Fibroblast of villous mesenchyme (primary cell): ENCODE measurements at regions not wholly inside any gene's neighbourhood (a gene's known extent, or its start where the extent isn't known, plus 50 kb on each side); places are given as distances from the start of the nearest gene placed in this dataset.

Experiments used
- DNase-seq: peaks from one replicate; pipeline ENCODE4 v3.0.0-alpha.2; 2010; ENCODE audit warnings: low read depth
- H3K4me3 ChIP-seq: 2 replicates; pipeline ENCODE4 v1.5.1; 2011; ENCODE audit warnings: low read depth, mild to moderate bottlenecking, low read length
- TF ChIP-seq, protein P1 (sequence below): IDR thresholded peaks from 2 replicates; pipeline ENCODE4 v1.5.1; 2012; ENCODE audit warnings: low read depth, mild to moderate bottlenecking, low read length; ENCODE audit not compliant: insufficient read depth

DNA sequence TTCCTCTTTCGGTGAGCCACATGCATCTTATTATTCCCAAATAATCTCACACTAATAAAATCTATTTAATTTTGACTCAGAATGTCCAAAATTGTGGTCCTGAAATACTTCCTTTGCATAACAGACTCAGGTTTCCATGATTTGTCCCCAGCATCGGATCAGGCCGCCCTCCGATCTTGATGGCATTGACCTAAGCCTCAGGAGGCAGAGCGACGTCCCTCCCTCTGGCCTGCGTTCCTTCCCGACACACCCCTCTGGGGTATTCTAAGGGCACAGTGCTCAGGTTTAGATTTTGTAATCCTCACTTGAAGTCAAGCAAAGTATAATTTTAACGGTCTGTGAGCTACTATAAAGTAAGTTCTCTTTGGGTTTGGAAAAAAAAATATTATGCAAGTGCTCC, 857.7 kb downstream of the GALR1 start:
- TF ChIP-seq, protein P1, sequence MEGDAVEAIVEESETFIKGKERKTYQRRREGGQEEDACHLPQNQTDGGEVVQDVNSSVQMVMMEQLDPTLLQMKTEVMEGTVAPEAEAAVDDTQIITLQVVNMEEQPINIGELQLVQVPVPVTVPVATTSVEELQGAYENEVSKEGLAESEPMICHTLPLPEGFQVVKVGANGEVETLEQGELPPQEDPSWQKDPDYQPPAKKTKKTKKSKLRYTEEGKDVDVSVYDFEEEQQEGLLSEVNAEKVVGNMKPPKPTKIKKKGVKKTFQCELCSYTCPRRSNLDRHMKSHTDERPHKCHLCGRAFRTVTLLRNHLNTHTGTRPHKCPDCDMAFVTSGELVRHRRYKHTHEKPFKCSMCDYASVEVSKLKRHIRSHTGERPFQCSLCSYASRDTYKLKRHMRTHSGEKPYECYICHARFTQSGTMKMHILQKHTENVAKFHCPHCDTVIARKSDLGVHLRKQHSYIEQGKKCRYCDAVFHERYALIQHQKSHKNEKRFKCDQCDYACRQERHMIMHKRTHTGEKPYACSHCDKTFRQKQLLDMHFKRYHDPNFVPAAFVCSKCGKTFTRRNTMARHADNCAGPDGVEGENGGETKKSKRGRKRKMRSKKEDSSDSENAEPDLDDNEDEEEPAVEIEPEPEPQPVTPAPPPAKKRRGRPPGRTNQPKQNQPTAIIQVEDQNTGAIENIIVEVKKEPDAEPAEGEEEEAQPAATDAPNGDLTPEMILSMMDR, result no peak
- no peak for DNase-seq
- no peak overlapping the region for H3K4me3 ChIP-seq

DNA sequence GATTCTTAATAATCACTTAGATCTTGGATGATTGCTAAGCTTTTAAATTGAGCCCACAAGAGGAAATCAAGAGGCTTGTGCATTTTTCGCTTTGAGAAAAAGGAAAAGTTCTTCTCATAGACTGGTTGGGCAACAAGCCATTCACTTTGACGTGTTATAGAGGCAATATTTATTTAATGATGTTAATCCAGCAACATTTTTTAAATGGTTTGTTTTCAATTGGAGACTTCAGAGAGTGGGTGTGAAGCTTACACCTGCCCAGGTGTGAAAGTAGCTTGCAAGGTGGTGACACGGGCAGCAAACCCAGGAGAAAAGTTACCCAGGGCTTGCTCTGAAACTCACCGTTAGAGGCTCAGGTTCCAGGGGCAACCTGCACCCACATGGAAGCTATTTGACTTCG, 858.9 kb downstream of the GALR1 start:
- TF ChIP-seq, protein P1, result no peak
- DNase-seq, result no peak
- no peak overlapping the region for H3K4me3 ChIP-seq

DNA sequence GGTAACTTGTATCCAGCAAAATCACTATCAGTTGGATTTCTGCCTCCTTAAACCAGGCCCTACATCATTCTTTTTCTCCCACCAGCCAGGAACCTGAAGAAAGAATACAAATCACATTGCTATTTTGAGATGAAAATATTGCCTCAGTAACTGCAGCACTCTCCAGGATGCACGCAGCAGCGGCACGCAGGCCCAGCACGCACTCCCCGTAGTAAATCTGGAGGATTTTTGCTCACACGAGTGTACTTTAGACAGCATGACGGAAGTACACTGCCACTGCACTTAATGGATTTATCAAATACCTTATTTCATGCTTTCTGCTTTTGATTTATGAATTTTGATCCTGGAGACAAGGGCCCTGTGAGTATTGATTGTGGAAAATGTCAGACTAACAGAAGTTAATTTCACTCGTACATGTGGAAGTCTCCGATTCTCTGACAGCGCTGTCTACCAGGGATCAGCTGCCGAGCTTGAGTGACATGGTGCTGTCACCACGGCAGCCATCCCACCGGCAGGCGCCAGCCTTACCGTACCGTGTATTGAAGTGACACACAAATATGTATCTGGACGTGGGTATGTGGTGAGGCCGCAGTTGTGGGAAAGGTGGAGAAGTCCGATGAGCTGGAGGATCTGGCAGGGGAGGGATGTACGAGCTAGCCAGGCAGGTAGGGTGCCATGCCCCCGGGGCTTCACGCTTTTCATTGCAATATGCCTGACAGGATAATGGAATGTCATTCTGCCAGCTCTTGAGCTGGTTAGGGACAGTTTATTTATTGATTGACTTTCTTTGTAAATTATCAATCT, 863.7 kb downstream of the GALR1 start:
- TF ChIP-seq, protein P1, result no peak
- no peak for DNase-seq
- no peak overlapping the region for H3K4me3 ChIP-seq

DNA sequence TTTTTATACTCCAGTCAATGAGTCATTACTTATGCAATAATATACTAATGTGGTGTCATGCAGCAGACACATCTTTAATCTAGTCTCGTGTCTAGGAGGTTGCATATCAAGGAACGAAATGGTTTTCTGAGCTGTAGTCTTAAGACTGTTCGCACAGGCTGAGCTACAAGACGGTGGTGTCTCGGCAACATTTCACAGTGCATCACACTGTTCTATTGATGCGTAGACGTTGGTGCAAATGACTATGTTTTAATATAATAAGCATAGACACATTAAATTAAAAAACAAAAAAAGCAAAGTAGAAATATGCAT, 864.2 kb downstream of the GALR1 start:
- H3K4me3 ChIP-seq, result no peak overlapping the region
- DNase-seq, result no peak
- TF ChIP-seq, protein P1, result no peak

DNA sequence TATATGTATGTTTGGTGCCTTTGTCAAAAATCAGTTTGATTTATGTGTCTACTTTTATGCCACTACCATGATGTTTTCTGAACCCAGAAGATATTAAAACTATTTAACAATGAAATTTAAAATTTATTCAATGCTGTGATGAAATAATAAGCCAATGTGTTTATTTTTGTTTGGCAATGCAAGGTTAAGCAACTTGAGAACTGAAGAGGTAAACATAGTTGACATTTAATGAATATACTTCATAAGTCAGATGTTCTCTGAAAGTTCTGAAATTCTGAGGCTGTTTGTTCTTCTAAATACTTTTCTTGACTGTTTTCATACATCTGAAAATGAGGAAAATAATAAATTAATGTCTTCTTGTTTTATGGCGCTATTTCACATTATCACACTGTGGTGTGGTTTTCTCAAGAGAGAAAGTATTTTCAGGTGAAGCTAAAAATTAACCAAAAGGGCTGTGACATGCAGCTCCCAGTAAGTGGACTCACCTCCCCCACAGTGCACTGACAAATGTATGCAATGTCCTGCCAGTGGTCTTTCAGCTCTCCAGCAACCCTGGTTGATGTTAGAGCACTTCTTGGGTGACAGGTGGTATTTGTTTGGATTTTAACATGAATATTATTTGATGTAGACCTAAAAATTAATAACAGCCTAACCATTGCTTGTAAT, 863.6 kb upstream of the SALL3 start:
- DNase-seq, result no peak

DNA sequence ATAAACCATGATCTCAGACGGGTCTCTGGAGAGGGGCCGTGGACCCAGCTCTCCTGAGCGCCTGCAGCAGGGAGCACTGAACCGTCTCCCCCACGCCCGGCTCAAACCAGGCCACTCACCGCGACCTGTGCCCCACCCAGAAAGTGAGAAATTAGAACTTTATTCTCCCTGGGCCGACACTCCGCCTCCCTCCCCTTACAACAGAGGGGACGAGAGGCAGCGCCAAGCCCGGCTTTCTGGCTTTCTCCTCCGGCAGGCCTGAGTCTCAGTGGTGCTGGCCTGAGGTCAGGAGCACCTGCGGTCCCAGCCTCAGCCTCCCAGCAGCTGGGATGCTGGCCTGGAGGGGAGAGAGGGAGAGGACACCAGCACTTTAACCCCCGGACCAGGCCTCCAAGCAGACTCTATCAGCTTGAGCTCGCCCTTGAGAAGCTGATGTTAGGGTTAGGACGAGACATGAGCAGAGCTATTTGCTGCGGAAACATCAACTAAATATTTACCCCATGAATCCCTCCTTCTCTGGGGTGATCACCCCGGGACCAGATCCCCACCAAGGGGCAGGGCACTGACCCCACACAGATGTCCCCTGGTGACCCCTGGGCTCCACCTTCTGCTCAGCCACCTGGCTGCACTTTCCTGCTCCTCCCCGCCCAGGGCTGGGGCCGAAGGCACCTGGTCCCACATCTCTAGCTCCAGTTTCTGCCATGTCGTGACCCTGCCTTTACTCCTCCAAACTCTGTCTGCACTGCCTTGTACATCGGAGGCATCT, 856.3 kb upstream of the SALL3 start:
- no peak overlapping the region for H3K4me3 ChIP-seq
- DNase-seq, result no peak
- TF ChIP-seq, protein P1, result no peak

More for the DNA sequence above, 863.6 kb upstream of the SALL3 start:
- TF ChIP-seq, protein P1, result no peak
- no peak overlapping the region for H3K4me3 ChIP-seq
